ENCODE measurements at regions not wholly inside any gene's neighbourhood (a gene's known extent, or its start where the extent isn't known, plus 50 kb on each side); places are given as distances from the start of the nearest gene placed in this dataset.
A peak's percentile ranks its signal among the peaks of the same experiment; 100 is the strongest.

GRCh38 chr6:112697265-112697664, 350.1 kb downstream of the RFPL4B start:
- no peak for DNase-seq (ENCODE audit: low read depth in 3 of 3, low spot score in 2 of 3)

- no peak for DNase-seq (ENCODE audit: low read depth in 3 of 3, low spot score in 2 of 3)
Observed at GRCh38 chr6:112701201-112701600, 354.1 kb downstream of the RFPL4B start.

DNA sequence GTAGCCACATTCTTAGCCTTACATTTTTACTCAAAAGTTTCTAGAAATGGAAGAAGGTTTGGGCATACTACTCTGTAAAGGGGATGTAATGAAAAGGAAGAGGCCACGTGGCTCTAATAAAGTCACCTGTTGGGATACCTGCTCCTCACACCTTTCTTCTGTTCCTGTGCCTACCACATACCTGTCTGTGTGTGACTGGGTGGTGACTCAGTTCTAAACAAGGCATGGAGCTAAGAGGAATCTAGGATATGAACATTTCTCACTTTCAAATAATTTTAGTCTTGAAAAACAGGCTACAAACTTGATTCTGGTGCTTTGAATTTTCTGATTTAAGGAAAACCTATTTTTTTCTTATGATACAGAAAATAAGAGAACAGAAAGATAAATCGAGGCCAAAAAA, 363.6 kb downstream of the RFPL4B start:
- DNase-seq (ENCODE audit: low read depth in 3 of 3, low spot score in 2 of 3) = no peak

DNA sequence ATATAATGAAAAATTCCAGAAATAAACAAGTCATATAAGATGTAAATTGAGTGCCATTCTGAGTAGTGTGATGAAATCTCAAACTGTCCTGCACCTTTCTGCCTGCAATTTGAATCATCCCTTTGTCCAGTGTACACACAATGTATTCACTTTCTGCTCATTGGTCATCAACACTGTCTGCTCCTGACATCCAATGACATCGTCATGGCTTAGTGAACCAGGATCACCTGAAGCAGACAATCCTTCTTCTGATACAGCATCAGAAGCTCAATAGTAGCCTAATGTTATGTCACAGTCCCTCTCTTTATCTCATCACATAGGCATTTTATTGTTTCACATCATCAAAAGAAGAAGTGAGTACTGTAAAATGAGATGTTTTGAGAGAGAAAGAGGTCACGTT, 366.3 kb downstream of the RFPL4B start:
- no peak for DNase-seq (ENCODE audit: low read depth in 3 of 3, low spot score in 2 of 3)

DNA sequence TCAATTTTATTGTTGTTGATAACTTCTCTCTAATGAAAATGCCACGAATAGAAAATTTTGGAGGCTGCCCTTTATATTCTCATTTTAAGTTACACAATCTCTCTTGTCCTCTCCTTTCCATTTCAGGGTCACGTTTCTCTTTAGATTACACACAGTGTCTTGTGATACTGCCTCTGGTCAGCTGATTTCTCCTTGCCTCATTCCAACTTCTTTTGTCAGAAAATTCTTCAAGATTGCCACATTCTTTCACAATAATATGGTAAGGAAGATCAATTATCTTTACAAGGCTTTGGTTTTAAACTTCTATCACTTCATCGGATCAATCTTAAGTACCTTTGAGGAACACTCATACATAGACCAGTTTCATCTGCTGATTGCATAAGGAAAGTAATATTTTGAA, 370.3 kb downstream of the RFPL4B start:
- no peak for DNase-seq (ENCODE audit: low read depth in 3 of 3, low spot score in 2 of 3)

GRCh38 chr6:112717856-112718255, 370.7 kb downstream of the RFPL4B start:
- DNase-seq (ENCODE audit: low read depth in 3 of 3, low spot score in 2 of 3) = no peak

DNA sequence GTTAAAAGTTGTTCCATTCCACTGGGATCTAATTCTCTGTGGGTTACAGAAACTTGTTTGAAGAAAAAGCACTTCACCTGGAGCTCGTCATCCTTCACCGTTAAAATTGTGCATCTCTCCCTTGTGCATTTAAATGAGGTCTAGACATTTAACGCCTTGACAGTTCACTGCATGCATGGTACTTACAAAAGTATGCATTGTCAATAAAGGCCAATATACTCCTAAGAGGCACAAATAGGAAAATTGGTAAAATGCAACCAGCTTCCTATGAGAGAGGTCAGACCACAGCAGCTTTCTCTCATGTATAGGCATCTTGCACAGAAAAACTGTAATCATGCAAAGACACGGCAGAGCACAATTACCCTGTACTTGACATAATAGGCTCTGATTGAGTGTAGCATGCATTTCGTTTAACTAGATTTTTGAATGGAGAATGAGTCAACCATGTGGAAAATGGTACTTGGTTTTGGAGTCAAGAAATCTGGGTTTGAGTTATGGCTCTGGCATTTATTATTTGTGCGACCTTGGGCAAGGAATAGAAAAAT, 378.5 kb downstream of the RFPL4B start:
- no peak for DNase-seq (ENCODE audit: low read depth in 3 of 3, low spot score in 2 of 3)

GRCh38 chr6:112735129-112735528, 388.0 kb downstream of the RFPL4B start:
- no peak for DNase-seq (ENCODE audit: low read depth in 3 of 3, low spot score in 2 of 3)

- no peak for DNase-seq (ENCODE audit: low read depth in 3 of 3, low spot score in 2 of 3)
Observed at GRCh38 chr6:112739766-112740165, 392.6 kb downstream of the RFPL4B start.

GRCh38 chr6:112743323-112743722, 396.2 kb downstream of the RFPL4B start:
- DNase-seq (ENCODE audit: low read depth in 3 of 3, low spot score in 2 of 3) = no peak

- no peak for DNase-seq (ENCODE audit: low read depth in 3 of 3, low spot score in 2 of 3)
Observed at GRCh38 chr6:112744827-112745226, 397.7 kb downstream of the RFPL4B start.

DNA sequence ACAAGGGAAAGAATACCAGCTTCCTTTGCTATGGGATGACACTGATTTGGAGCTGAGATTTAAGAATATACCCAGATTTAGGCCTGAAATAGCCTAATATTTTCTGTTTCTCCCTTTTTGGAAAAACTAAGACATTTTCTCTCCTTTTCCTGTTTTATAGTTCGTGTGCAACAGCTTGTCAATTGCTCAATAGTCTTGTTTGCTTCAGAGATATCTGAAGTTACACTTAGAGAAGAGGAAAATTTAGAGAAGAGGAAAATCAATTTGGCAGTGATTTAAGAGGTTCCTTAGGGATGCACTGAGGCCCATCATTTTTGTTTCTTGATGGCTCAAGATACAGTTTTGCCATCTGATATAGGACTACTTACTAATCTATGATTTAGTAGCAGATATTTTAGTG, 398.6 kb downstream of the RFPL4B start:
- DNase-seq (ENCODE audit: low read depth in 3 of 3, low spot score in 2 of 3) = no peak

GRCh38 chr6:112749673-112750072, 402.5 kb downstream of the RFPL4B start:
- DNase-seq (ENCODE audit: low read depth in 3 of 3, low spot score in 2 of 3) = no peak

DNA sequence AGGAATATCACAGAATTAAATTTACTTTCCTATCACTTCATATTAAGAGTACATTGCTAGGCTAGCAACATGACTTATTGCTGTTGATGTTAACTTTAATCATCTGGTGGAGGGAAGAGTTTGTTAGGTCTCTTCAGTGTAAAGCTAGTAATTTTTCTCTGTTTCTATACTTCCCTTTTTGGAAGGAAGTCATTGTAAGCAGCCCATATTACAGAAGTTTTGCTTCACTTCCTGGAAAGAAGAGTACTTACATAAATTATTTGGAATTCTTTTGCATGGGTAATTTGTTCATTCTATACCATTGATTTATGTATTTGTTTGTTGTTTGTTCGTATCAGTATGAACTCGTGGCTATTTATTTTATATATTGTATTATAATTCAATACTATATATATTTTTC, 405.2 kb downstream of the RFPL4B start:
- DNase-seq (ENCODE audit: low read depth in 3 of 3, low spot score in 2 of 3) = no peak

DNA sequence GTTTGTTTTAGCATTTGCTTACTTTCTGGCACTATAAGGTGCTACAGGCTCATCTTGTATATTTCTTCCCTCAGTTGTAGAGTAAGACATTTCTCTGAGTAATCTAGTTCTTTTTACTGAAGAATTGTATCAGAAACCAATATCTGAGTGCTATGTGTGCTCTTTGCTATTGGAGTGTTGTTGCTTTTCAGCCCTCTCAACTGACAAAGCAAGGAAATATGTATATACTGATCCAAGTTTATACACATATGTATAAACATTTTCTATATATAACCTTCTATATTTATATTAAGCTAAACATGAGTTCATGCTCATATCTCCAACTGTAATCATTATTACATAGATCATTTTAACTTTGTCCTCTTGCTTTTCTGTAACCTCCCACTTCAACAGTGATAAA, 405.7 kb downstream of the RFPL4B start:
- DNase-seq (ENCODE audit: low read depth in 3 of 3, low spot score in 2 of 3) = no peak

DNA sequence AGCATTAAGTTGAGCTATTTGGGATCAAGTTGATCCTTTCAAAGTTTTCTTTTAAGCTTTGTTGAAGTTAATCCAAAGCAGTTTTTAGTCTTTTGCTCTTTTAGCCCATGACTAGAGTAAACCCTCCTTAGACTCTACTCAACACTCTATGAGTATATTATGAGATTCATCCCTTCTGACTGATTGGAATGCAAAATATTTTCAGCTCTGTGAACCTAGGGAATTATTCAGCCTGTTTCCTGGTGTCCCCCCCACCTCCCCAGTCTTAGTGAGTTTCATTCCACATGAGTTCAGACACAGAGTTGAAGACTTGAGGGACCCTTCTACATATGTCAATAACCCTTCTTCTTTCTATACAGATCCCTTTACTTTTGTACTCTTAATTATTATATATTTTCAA, 413.7 kb downstream of the RFPL4B start:
- DNase-seq (ENCODE audit: low read depth in 3 of 3, low spot score in 2 of 3) = no peak

DNA sequence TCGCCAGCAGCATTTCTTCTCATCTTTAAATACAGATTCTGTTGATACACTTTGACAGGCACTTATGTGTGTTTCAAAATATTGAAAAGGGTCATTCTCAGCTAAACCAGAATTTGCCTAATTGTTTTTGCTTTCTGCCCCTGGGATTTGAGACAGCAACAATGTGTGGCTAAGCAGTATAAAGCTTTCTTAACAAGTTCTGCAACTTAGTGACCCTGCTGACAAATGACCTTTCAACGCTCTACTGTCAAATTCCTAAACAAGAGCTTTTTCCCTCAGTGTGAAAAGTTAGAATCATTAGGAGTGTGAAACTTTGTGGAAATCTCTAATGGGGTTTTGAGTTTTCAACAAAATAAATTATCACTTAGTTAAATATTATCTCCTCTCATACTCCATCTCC, 414.6 kb downstream of the RFPL4B start:
- DNase-seq (ENCODE audit: low read depth in 3 of 3, low spot score in 2 of 3) = no peak

DNA sequence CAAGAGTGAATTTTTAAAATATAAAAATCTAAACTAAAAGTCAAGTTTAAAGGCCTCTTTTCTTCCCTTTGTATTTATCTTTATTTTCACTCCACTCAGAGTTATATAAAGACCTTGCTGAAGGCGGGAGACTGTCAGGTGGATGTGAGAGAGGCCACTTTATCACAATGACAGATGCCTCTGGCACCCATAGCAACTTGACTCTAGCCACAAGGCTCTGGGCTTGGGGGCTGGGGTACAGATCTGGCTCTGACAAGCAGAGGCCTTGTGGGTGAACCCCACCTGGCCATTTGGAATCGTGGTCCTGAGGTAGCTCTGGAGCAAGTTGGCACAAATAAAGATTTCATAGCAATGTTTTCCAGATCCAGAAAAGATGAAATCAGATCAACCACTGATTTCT, 417.2 kb downstream of the RFPL4B start:
- DNase-seq (ENCODE audit: low read depth in 3 of 3, low spot score in 2 of 3) = no peak

GRCh38 chr6:112770308-112770707, 423.2 kb downstream of the RFPL4B start:
- no peak for DNase-seq (ENCODE audit: low read depth in 3 of 3, low spot score in 2 of 3)

GRCh38 chr6:112773187-112773586, 426.1 kb downstream of the RFPL4B start:
- DNase-seq (ENCODE audit: low read depth in 3 of 3, low spot score in 2 of 3) = no peak

DNA sequence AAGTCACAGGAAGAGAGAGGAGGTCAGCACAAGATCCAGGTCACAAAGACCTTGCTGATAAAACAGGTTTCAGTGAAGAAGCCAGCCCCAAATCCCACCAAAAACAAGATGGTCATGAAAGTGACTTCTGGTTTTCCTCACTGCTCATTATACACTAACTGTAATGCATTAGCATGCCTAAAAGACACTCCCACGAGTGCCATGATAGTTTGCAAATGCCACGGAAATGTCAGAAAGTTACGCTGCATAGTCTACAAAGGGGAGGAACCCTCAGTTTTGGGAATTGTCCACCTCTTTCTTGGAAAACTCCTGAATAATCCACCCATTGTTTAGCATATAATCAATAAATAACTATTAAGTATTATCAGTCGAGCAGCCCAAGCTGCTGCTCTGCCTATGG, 427.2 kb downstream of the RFPL4B start:
- DNase-seq (ENCODE audit: low read depth in 3 of 3, low spot score in 2 of 3) = no peak

DNA sequence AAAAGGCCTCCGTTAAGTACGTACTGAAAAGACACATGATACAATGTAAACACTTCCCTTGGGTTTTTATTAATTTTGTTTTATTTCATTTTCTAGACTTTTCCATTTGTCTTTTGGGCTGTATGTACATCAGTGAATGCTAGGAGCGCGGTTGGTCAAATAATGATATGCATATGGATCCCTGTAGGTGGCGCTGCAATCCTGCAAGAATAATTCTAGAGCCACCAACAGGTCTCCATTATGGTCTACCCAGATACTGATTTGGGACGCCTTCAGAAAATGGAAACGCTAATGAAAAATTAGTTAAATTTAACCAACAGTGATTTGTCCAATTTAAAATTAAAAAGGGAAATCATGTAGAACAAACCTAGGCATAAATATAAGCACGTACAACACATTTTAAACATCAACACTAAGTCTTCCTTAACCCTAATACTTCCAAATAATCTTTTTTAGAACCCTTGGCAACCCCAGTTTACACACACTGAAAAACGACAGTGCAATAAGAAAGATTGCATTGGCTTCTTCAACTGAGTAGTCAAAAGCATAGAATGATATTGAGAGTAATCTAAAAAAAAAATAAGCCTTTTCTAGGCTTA, 433.5 kb downstream of the RFPL4B start:
- peak; percentile 67 to 80 (median 73) for DNase-seq (ENCODE audit: low read depth in 3 of 3, low spot score in 2 of 3)

GRCh38 chr6:112781241-112781640, 434.1 kb downstream of the RFPL4B start:
- no peak for DNase-seq (ENCODE audit: low read depth in 3 of 3, low spot score in 2 of 3)
